Muscle layer of duodenum (tissue), 2 donors: ENCODE measurements at regions not wholly inside any gene's neighbourhood (a gene's known extent, or its start where the extent isn't known, plus 50 kb on each side); places are given as distances from the start of the nearest gene placed in this dataset.
"Not testable (repeated sequence)": the region's sequence is repeated elsewhere in the genome, so short reads cannot be mapped to it uniquely, and the experiment has no call there.

Experiments used
- H3K27ac ChIP-seq: one replicate; pipeline ENCODE4 v1.7.0; 2013; ENCODE audit warnings: mild to moderate bottlenecking, low read length
- H3K27me3 ChIP-seq: one replicate; pipeline ENCODE4 v1.7.0; 2013; ENCODE audit warnings: low read depth, mild to moderate bottlenecking, control low read depth, low read length
- H3K36me3 ChIP-seq, 2 donors: one replicate each; pipeline ENCODE4 v1.7.0; 2013; ENCODE audit warnings: low read length in 2 of 2, control low read depth in 1 of 2, mild to moderate bottlenecking in 1 of 2; ENCODE audit not compliant: insufficient read depth in 2 of 2, control insufficient read depth in 1 of 2
- H3K4me1 ChIP-seq, 2 donors: one replicate each; pipeline ENCODE4 v1.7.0; 2013; ENCODE audit warnings: low read length in 2 of 2, mild to moderate bottlenecking in 2 of 2, control low read depth in 1 of 2, moderate library complexity in 1 of 2; ENCODE audit not compliant: insufficient read depth in 2 of 2, control insufficient read depth in 1 of 2
- H3K4me3 ChIP-seq, 2 donors: one replicate each; pipeline ENCODE4 v1.7.0; 2013; ENCODE audit warnings: low read length in 2 of 2, low read depth in 1 of 2, mild to moderate bottlenecking in 1 of 2
- H3K9me3 ChIP-seq, 2 donors: one replicate each; pipeline ENCODE4 v1.7.0; 2013; ENCODE audit warnings: low read length in 2 of 2, control low read depth in 1 of 2, mild to moderate bottlenecking in 1 of 2; ENCODE audit not compliant: control insufficient read depth in 1 of 2
- donor health status: healthy.

- H3K27me3 ChIP-seq, result no peaks in the 10 kb centered on the region
- H3K4me3 ChIP-seq, result no peak overlapping the region
- H3K9me3 ChIP-seq, result no peaks in the 10 kb centered on the region
- H3K27ac ChIP-seq, result no peak overlapping the region
- no peaks in the 10 kb centered on the region for H3K4me1 ChIP-seq
- H3K36me3 ChIP-seq, result no peaks in the 10 kb centered on the region
These were observed 173.0 kb upstream of the FERMT1 start for GRCh38 chr20:6295867-6296256.

GRCh38 chr20:6295127-6295866 lies 172.5 kb upstream of the FERMT1 start:
- Histone ChIP-seq H3K27ac (no peak overlapping the region), H3K36me3 (no peaks in the 10 kb centered on the region), H3K9me3 (peaks cover 0 to 2% of the 10 kb centered on the region in 2 donors), H3K4me3 (no peak overlapping the region), H3K4me1 (no peaks in the 10 kb centered on the region), H3K27me3 (no peaks in the 10 kb centered on the region)

- Histone ChIP-seq H3K27ac (no peak overlapping the region), H3K4me1 (no peaks in the 10 kb centered on the region), H3K27me3 (no peaks in the 10 kb centered on the region), H3K36me3 (no peaks in the 10 kb centered on the region), H3K9me3 (peaks cover 0 to 23% of the 10 kb centered on the region in 2 donors), H3K4me3 (no peak overlapping the region)
These were observed 164.6 kb upstream of the FERMT1 start for GRCh38 chr20:6287471-6287870.

GRCh38 chr20:6282642-6283041 lies 159.8 kb upstream of the FERMT1 start:
- H3K4me3 ChIP-seq, result no peak overlapping the region
- no peaks in the 10 kb centered on the region for H3K27me3 ChIP-seq
- H3K36me3 ChIP-seq, result no peaks in the 10 kb centered on the region
- no peaks in the 10 kb centered on the region for H3K4me1 ChIP-seq
- peaks cover 0 to 10% of the 10 kb centered on the region in 2 donors for H3K9me3 ChIP-seq
- H3K27ac ChIP-seq, result no peak overlapping the region

GRCh38 chr20:6277661-6278240 lies 154.9 kb upstream of the FERMT1 start:
- H3K4me3 ChIP-seq, result no peak overlapping the region
- no peak overlapping the region for H3K27ac ChIP-seq
- no peaks in the 10 kb centered on the region for H3K27me3 ChIP-seq
- no peaks in the 10 kb centered on the region for H3K4me1 ChIP-seq
- peaks cover 0 to 2% of the 10 kb centered on the region in 2 donors for H3K9me3 ChIP-seq
- no peaks in the 10 kb centered on the region for H3K36me3 ChIP-seq

DNA sequence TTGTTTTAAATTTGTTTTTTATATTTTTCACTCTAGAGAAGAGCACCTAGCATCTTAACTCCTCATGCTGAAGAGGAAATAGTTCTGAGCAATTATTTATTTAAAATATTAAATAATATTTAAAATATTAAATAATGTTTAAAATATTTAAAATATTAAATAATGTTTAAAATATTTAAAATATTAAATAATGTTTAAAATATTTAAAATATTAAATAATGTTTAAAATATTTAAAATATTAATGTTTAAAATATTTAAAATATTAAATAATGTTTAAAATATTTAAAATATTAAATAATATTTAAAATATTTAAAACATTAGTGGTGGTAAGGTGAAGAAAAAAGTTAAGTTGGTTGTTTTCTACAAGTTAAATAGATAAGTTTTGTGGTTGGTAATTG lies 147.6 kb upstream of the FERMT1 start:
- not testable (repeated sequence) for H3K27me3 ChIP-seq, H3K4me1 ChIP-seq, H3K4me3 ChIP-seq, H3K9me3 ChIP-seq, H3K27ac ChIP-seq, H3K36me3 ChIP-seq

GRCh38 chr20:6269168-6269873 lies 146.5 kb upstream of the FERMT1 start:
- H3K27ac ChIP-seq, result no peak overlapping the region
- no peaks in the 10 kb centered on the region for H3K9me3 ChIP-seq
- no peaks in the 10 kb centered on the region for H3K4me1 ChIP-seq
- no peaks in the 10 kb centered on the region for H3K27me3 ChIP-seq
- H3K4me3 ChIP-seq, result no peak overlapping the region
- no peaks in the 10 kb centered on the region for H3K36me3 ChIP-seq

DNA sequence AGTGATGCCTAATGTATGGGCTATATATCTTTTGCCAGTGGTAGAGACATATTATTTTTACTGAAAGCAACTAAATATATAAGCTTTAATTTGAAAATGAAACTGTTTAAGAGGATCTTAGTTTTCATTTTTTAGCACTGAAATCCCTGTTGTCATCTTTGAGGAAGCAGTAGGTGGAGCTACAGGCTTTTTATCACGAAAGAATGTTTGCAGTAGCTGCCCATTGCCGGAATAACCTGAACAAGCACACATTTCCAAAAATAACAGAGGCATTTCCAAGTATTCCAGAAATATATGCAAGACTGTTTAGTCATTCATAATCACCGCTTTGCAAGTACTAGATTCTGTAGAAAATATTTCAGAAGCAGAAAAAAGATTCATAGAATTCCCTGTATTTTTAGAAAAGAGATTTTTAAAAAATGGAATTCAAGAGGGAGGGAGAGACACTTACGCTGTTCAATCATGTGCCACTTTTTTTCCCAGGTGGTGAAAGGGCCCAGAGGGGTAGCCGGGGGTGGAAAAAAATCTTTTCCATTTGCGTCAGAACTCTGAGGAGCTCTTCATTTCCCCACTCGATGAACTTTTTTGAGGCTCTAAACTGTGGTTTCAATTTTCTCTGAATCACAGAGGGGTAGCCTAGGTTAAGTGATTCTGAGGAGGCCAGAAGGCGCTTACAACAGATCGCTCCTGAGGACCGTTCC lies 142.5 kb upstream of the FERMT1 start:
- Histone ChIP-seq H3K36me3 (no peaks in the 10 kb centered on the region), H3K4me3 (peak overlapping the region in 1 of 2 donors; percentile 12), H3K9me3 (no peaks in the 10 kb centered on the region), H3K27ac (peak overlapping the region; percentile 32), H3K27me3 (no peaks in the 10 kb centered on the region), H3K4me1 (no peaks in the 10 kb centered on the region)

DNA sequence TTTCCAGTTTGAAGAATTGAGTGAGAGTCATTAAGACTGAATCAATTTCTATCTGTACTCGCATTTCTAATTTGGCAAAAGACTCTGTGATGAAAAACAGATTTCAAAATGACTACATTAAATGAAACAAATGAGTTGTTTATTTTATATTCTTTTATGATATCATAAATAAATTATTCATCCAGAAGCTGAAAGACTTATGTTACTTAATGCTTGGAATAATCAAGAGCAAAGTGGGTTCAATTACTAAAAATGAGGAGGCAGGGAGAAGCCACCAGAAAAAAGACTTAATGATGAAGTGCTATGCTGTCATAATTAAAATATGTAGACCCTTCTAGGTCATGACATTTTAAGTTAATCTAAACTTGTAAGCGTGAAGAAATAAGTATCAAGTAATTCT lies 130.6 kb upstream of the FERMT1 start:
- no peaks in the 10 kb centered on the region for H3K4me1 ChIP-seq
- no peak overlapping the region for H3K27ac ChIP-seq
- no peaks in the 10 kb centered on the region for H3K9me3 ChIP-seq
- H3K4me3 ChIP-seq, result no peak overlapping the region
- H3K27me3 ChIP-seq, result no peaks in the 10 kb centered on the region
- no peaks in the 10 kb centered on the region for H3K36me3 ChIP-seq

DNA sequence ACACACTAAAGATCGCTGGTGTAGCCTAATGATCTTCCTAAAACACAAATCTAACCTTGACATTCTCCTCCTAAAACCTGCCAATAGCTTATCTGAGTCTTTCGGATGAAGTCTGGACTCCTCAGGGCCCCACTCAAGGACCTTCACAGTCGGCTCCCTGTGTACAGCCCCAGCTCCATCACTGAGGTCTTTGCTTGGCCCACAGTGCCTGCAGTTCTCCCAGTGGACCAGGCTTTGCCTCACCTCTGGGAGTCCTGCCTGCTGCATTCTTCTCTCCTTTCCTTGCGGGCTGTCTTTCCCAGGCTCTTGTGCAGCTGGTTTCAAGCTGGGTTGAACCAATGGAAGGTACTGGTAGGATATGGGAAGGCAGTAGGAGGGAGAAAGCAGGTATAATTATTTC lies 122.6 kb upstream of the FERMT1 start:
- no peaks in the 10 kb centered on the region for H3K36me3 ChIP-seq
- no peaks in the 10 kb centered on the region for H3K9me3 ChIP-seq
- H3K27me3 ChIP-seq, result no peaks in the 10 kb centered on the region
- no peaks in the 10 kb centered on the region for H3K4me1 ChIP-seq
- H3K4me3 ChIP-seq, result no peak overlapping the region
- H3K27ac ChIP-seq, result no peak overlapping the region

DNA sequence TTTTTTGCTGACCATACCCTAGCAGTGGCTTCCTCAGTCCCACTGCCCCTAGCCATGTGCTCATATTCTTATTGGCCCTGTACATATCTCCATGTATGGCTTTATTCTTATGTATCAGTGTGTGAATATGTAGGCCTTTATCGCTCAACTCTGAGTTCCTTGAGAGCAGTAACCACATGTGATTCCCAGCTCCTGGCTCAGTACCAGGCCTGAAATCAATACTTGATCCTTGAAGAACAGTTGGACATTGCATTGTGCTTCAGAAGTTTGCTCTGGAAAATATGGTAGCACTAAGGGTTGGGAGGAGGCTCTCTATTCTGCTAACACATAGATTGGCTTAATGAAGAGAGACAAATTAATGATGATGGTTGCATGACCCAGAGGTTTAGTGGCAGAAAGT lies 118.8 kb upstream of the FERMT1 start:
- H3K36me3 ChIP-seq, result no peaks in the 10 kb centered on the region
- H3K27ac ChIP-seq, result no peak overlapping the region
- H3K4me3 ChIP-seq, result no peak overlapping the region
- H3K4me1 ChIP-seq, result no peaks in the 10 kb centered on the region
- H3K9me3 ChIP-seq, result no peaks in the 10 kb centered on the region
- H3K27me3 ChIP-seq, result no peaks in the 10 kb centered on the region
